ENCODE measurements at regions not wholly inside any gene's neighbourhood (a gene's known extent, or its start where the extent isn't known, plus 50 kb on each side); places are given as distances from the start of the nearest gene placed in this dataset.

DNA sequence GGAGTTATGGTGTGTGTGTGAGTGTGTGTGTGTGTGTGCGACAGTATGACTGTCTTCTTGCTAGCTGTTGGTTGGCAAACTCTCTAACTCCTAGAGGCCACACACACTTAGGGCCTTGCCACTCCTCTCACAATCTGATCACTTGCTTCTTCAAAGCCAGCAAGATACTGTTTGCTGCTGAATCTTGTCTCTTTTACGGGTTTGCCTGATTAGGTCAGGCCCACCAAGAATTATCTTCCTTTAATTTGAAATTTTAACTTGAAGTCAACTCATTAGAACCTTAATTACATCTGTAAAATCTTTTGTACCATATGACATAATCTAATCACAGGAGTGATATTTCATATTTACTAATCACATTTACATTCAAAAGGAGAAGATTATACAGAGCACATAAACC is 359.2 kb upstream of the SGCG start:
- TF ChIP-seq, protein P1, sequence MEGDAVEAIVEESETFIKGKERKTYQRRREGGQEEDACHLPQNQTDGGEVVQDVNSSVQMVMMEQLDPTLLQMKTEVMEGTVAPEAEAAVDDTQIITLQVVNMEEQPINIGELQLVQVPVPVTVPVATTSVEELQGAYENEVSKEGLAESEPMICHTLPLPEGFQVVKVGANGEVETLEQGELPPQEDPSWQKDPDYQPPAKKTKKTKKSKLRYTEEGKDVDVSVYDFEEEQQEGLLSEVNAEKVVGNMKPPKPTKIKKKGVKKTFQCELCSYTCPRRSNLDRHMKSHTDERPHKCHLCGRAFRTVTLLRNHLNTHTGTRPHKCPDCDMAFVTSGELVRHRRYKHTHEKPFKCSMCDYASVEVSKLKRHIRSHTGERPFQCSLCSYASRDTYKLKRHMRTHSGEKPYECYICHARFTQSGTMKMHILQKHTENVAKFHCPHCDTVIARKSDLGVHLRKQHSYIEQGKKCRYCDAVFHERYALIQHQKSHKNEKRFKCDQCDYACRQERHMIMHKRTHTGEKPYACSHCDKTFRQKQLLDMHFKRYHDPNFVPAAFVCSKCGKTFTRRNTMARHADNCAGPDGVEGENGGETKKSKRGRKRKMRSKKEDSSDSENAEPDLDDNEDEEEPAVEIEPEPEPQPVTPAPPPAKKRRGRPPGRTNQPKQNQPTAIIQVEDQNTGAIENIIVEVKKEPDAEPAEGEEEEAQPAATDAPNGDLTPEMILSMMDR (IDR thresholded peaks at IDR 0.05), result no peak
- TF ChIP-seq POLR2AphosphoS5 (IDR thresholded peaks at IDR 0.05), result no peak
